HG02973 (cell line): ENCODE measurements at regions not wholly inside any gene's neighbourhood (a gene's known extent, or its start where the extent isn't known, plus 50 kb on each side); places are given as distances from the start of the nearest gene placed in this dataset.

ENCODE experiments used
- ATAC-seq: cut with Tn5 transposase; IDR thresholded peaks from one replicate; pipeline ENCODE4 v1.9.1; 2021; ENCODE audit warnings: moderate library complexity; ENCODE audit not compliant: unreplicated experiment

DNA sequence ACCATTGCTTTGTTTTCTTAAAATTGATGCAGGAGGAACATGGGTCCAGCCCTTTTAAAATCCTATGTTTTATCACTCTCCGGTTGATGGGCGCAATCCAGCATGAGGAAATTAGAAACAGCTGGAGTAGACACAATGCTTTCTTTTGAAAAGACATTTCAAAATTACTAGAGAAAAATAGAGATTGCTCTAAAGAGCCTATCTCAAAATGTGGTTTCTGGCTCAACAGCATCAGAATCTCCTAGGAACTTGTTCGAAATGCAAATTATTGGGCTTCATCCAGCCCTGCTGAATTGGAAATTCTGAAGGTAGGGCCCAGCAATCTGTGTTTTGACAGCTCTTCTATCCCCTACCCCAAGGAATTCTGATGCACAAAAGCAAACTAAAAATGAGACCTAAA lies 190.8 kb upstream of the BMP2 start:
- ATAC-seq, result no peak

- no peak for ATAC-seq
Measured at GRCh38 chr20:6575912-6576401, 191.5 kb upstream of the BMP2 start.

DNA sequence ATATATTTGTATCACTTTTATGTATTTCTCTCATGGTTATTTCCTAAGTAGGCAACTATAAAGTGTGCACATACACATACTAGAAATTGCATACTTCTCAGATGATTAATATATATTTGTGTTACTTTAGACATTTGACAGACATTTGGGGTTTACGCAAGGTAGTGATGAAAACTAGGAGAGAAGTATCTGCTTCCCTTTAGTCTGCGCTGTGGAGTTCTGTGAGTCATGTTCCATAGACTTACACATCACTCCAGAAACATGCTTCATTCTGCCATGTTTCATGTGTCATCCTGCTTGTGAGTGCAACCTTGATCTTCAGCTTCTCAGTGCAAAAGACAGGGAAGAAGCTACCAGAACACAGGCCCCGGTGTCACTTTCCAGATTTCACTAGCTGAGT lies 200.7 kb upstream of the BMP2 start:
- no peak for ATAC-seq

GRCh38 chr20:6562111-6562510 lies 205.4 kb upstream of the BMP2 start:
- ATAC-seq, result no peak

DNA sequence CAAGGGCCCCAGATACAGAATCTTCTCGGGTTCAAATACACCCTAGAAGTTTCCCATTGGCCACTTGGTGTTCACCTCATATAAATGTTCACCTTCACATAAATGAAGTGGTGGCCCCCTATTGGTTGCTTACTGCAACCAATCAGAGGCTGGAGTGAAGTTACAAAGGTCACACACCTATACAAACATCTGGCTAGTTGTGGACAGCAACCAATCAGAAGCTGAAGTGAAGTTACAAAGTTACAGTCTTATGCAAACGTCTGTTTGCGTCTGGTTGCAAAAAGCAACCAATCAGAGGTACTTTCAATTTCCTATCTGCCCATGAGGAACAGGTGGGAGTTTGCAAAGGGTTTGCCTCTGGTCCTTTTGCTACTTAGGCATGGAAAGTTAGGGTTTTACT lies 206.5 kb upstream of the BMP2 start:
- ATAC-seq, result no peak

DNA sequence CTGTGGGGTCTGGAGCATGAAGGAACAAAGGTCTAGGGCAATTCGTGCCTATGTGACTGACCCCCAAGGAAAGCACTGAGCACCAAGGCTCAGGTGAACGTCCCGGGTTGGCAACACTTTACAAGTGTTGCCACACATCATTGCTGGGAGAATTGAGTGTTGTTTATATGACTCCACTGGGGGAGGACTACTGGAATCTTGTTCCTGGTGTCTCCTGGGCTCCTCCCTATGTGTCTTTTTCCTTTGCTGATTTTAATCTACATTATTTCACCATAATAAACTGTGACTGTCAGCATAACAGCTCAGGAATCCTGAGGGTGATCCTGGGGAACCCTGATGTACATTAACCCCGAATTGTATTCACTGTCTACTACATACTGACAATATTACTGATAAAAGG lies 207.7 kb upstream of the BMP2 start:
- ATAC-seq, result no peak

DNA sequence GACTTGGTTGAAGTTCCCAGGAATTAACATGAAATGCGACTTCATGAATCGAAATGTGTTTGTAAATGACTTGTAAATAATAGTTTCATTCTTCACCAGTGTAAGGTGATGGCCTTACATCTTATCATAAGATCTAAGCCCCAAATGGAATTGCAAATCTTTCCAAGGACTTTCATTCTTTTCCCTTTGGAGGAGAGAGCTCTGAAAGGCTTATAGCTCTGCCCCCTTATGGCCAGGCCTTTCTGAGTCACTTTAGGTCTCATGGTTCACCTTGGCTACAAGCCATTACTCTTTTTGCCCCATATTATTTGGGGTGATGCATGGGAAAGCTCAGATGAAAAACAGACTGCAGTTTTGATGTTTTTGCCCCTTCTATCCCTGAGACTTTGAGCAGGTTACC lies 209.1 kb upstream of the BMP2 start:
- no peak for ATAC-seq

- no peak for ATAC-seq
Measured at GRCh38 chr20:6533761-6534479, 233.6 kb upstream of the BMP2 start.

GRCh38 chr20:6533351-6533750 lies 234.1 kb upstream of the BMP2 start:
- ATAC-seq, result no peak

DNA sequence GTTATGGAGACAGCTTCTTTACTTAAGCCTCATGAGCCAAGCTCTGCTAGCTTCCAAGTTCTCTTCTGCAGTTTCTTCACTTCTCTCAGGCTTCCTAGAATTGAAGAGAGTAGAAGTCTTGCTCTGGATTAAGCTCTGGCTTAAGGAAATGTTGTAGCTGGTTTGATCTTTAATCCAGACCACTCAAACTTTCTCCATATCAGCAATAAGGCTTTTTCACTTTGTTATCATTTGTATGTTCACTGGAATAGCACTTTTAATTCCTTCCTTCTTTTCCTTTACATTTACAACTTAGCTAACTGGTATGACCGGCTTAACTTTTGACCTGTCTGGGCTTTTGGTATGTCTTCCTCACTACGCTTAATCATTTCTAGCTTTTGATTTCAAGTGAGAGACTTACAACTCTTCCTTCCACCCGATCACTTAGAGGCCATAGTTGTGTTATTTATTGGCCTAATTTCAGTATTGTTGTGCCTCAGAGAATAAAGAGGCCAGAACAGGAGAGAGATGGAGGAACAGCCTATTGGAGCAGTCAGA lies 236.6 kb upstream of the BMP2 start:
- no peak for ATAC-seq

- ATAC-seq, result no peak
Measured at GRCh38 chr20:6530254-6530653, 237.2 kb upstream of the BMP2 start.

- no peak for ATAC-seq
Measured at GRCh38 chr20:6525447-6526303, 241.8 kb upstream of the BMP2 start.

DNA sequence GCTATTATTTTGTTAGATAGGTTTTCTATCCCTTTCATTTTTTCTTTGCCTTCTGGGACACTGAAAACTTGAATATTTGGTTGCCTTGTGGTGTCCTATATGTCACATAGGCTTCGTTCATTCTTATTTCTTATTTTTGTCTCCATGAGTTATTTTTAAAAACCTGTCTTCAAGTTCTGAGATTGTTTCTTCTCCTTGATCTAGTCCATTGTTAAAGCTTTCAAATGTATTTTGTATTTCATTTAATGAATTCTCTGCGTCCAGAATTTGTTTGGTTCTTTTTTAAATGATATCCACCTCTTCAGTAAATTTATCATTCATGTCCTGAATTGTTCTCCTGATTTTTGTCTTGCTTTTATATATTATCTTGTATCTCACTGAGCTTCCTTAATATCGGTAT lies 243.2 kb upstream of the BMP2 start:
- ATAC-seq, result no peak

DNA sequence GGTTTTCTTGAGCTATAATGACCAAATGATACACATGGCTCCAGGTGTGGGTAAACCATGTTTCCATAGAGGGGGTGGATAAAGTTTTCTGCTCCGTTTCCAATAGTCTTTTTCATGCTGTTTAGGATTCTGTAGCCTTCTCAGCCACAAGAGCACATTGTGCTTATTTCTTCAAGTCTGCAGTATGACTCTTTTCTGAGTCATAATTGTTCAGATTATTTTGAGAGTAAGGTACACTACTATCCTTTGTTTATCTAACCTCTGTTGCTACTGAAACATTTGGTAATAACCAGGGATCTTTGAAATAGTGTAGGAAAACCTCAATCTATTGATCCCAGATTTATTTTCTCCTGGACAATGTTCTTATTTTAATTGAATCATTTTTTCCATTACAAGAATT lies 247.9 kb upstream of the BMP2 start:
- ATAC-seq, result no peak

DNA sequence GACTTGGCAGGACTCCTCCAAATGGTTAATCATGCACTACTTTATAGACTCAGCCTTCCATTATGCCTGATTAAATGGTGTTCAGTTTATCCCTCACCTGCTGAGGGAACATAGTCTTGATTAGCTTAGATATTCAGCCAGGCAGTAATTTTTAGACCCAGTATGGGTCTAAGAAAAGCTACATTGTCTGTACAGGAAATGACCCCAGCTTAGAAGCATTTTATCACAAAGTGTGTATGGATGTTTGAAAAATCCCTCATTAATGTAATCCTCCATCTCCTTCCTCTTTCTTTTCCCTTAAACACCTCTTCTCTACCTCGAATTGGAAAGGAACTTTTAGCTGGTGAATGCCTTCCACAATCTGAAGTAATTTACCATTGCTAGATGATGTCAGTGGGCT lies 252.2 kb upstream of the BMP2 start:
- no peak for ATAC-seq

GRCh38 chr20:6513599-6513998 lies 253.9 kb upstream of the BMP2 start:
- ATAC-seq, result no peak

DNA sequence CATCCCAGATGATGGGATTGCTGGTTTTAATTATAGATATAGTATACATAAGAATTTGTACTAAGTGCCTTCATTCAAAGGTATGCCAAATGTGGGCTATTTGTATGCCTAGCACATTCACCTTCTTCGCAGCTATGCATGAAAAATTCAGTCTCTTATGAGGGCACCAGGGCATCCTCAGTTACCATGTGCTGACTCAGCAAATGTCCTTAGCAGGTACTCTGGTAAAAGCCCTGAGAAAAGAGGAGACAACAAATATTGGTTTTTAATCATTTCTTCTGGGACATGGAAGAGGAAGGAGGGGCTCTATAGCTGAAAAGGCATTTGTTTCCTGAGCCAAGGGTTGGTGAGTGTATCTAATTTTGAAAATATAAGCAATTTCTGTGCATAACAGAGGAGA lies 258.1 kb upstream of the BMP2 start:
- ATAC-seq, result no peak

GRCh38 chr20:6506906-6507305 lies 260.6 kb upstream of the BMP2 start:
- no peak for ATAC-seq

- no peak for ATAC-seq
Measured at GRCh38 chr20:6504826-6505225, 262.7 kb upstream of the BMP2 start.

- ATAC-seq, result no peak
Measured at GRCh38 chr20:6504179-6504578, 263.3 kb upstream of the BMP2 start.

DNA sequence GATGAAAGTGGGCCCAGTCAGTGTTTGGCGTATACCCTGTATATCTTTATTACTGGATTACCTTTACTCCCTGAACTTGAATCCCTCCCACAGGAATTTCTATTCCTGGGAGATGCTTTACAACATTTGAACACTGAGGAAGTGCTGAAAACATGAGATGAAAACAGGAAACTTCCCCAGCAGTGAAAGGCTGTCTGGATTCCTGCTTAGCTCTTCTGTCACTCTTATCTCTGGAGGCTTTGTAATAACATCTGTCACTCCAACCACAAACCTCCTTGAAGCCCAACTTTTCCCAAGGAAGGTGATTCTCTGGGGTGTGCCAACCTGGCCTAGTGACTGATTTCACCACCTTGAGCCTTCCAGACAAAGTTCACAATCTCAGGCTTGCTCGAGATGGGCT lies 264.5 kb upstream of the BMP2 start:
- no peak for ATAC-seq

DNA sequence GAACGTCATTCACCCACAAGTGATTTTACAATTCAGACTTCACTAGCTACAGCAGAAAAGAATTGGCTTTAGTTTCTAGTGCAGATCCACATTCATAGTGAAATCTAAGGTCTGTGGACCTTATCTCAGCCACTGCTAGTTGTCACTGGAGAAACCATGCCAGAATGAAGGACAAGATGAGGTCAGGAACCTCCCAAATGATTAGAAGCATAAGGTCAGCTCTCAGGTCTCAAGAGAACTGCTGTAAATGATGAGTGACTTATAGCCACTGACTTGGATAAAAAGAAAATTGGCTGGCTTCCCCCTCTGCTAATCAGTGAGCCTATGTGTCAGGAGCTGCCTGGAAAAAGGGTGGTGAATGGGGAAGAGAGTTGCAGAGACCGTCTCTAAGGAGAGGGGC lies 265.3 kb upstream of the BMP2 start:
- no peak for ATAC-seq
